Esophagus squamous epithelium (tissue), 5 donors: ENCODE measurements at regions not wholly inside any gene's neighbourhood (a gene's known extent, or its start where the extent isn't known, plus 50 kb on each side); places are given as distances from the start of the nearest gene placed in this dataset.

Source experiments
- DNase-seq: peaks from one replicate; lab custom pipeline; 2025; lab: John Stamatoyannopoulos, UW
- H3K27ac ChIP-seq, 4 donors: fragments of 200-600 bp; sonication (generic); one replicate each; pipeline ENCODE4 v1.5.1; 2016 to 2019; ENCODE audit warnings: mild to moderate bottlenecking in 1 of 4
- H3K27me3 ChIP-seq, 4 donors: fragments of 200-600 bp; sonication (generic); 1 replicate in 3 of 4; 2 replicates in 1 of 4; pipeline versions ENCODE4 v1.5.1 to v1.6.0; 2017 to 2021; ENCODE audit warnings: antibody characterized with exemption in 1 of 4
- H3K36me3 ChIP-seq, 3 donors: fragments of 200-600 bp; sonication (generic); one replicate each; pipeline ENCODE4 v1.5.1; 2016 to 2019
- H3K4me1 ChIP-seq, 3 donors: fragments of 200-600 bp; sonication (generic); one replicate each; pipeline ENCODE4 v1.5.1; 2017 to 2019
- H3K4me3 ChIP-seq, 4 donors: fragments of 200-600 bp; sonication (generic); 1 replicate in 3 of 4; 2 replicates in 1 of 4; pipeline ENCODE4 v1.5.1; 2016 to 2019; ENCODE audit warnings: mild to moderate bottlenecking in 2 of 4, moderate library complexity in 1 of 4
- H3K9me3 ChIP-seq, 3 donors: fragments of 200-600 bp; sonication (generic); one replicate each; pipeline ENCODE4 v1.5.1; 2016 to 2019
- CTCF ChIP-seq, 6 experiments: fragments of 450-650 bp in 4 of 6; fragments of 200-600 bp in 2 of 6; sonication (generic) in 2 of 6; IDR thresholded peaks; one replicate each; pipeline ENCODE4 v1.5.1; 2016 to 2019; ENCODE audit warnings: antibody characterized with exemption in 6 of 6, mild to moderate bottlenecking in 4 of 6, moderate library complexity in 4 of 6
- POLR2A ChIP-seq, 4 donors: fragments of 450-650 bp; IDR thresholded peaks; one replicate each; pipeline ENCODE4 v1.6.1; 2017; ENCODE audit warnings: antibody characterized with exemption in 4 of 4, mild to moderate bottlenecking in 4 of 4, moderate library complexity in 3 of 4
- WGBS, 2 donors: methylation state at CpG; one replicate each; pipeline ENCODE4 v1.1.5; 2018; 5-methylcytosine and 5-hydroxymethylcytosine counted together
- intact Hi-C: fragments of 100-400 bp; cut with DNase I; formaldehyde crosslinking; loops from one replicate; pipeline ENCODE4 v1.15.0; 2022
- donor health status: DM: yes; HTN: yes; CAD: no.

GRCh38 chr1:185450917-185451316, 133.9 kb upstream of the IVNS1ABP start:
- no peak for DNase-seq
- H3K27ac ChIP-seq, result no peak overlapping the region
- no peaks in the 10 kb centered on the region for H3K36me3 ChIP-seq
- no peaks in the 10 kb centered on the region for H3K4me1 ChIP-seq
- TF ChIP-seq POLR2A (IDR thresholded peaks at IDR 0.05), result no peak
- no peak for TF ChIP-seq CTCF (IDR thresholded peaks at IDR 0.05)
- H3K9me3 ChIP-seq, result no peaks in the 10 kb centered on the region
- intact Hi-C loops, result no loop called here
- H3K27me3 ChIP-seq, result no peaks in the 10 kb centered on the region
- WGBS, 2 donors, result 81 to 87% methylated on average over 4 to 5 of the region's 5 CpGs
- H3K4me3 ChIP-seq, result no peak overlapping the region

- 87 to 89% methylated on average over 2 to 3 of the region's 3 CpGs for WGBS, 2 donors
- no peak for DNase-seq
- Histone ChIP-seq H3K4me1 (no peaks in the 10 kb centered on the region), H3K27ac (no peak overlapping the region), H3K27me3 (no peaks in the 10 kb centered on the region), H3K36me3 (no peaks in the 10 kb centered on the region), H3K4me3 (no peak overlapping the region), H3K9me3 (no peaks in the 10 kb centered on the region)
- intact Hi-C loops, result no loop called here
- TF ChIP-seq POLR2A (IDR thresholded peaks at IDR 0.05), result no peak
These were observed 133.2 kb upstream of the IVNS1ABP start for GRCh38 chr1:185450060-185450788.

DNA sequence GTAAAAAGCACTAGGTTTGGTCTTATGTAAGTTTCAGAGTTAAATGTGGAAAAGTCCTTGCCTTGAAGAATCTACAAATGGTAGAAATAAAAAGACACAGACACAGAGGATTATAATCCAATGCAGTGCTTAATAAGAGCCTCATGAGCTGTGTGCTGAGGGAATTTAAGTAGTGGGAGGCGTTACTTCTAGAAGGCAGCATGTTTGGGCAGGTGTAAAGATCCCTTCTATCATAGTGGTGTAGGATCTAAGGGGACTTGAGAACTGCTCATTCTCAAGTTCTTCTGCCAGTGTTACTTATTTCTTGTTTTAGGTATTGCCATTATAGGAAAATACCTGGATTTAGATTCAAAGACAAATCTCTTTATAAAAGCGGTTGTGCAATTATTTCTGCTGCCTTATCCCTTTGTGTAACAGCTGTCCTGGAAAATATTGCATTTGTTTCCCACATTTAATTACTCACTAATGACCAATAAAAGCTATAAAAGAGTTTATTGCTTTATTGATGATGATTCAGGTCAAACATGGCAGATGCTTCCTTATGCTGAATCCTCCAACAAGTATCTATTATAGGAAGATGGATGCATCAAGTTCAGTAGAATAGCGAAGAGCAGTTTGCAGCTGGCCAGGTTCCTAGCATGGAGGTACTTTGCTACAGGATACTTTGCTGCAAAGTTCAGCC, 132.5 kb upstream of the IVNS1ABP start:
- no peak for DNase-seq
- intact Hi-C loops, result no loop called here
- H3K27ac ChIP-seq, result no peak overlapping the region
- 92 to 94% methylated on average over 3 of the region's 3 CpGs for WGBS, 2 donors
- no peak for TF ChIP-seq POLR2A (IDR thresholded peaks at IDR 0.05)
- no peak for TF ChIP-seq CTCF (IDR thresholded peaks at IDR 0.05)
- H3K4me3 ChIP-seq, result no peak overlapping the region
- H3K27me3 ChIP-seq, result no peaks in the 10 kb centered on the region
- no peaks in the 10 kb centered on the region for H3K4me1 ChIP-seq
- no peaks in the 10 kb centered on the region for H3K9me3 ChIP-seq
- no peaks in the 10 kb centered on the region for H3K36me3 ChIP-seq

- H3K4me1 ChIP-seq, result no peaks in the 10 kb centered on the region
- whole genome bisulfite sequencing, 2 donors, result 75 to 77% methylated on average over 3 of the region's 3 CpGs
- intact Hi-C loops, result no loop called here
- no peak overlapping the region for H3K4me3 ChIP-seq
- no peak for DNase-seq
- H3K27ac ChIP-seq, result no peak overlapping the region
- H3K9me3 ChIP-seq, result no peaks in the 10 kb centered on the region
- no peaks in the 10 kb centered on the region for H3K36me3 ChIP-seq
- no peaks in the 10 kb centered on the region for H3K27me3 ChIP-seq
- TF ChIP-seq POLR2A (IDR thresholded peaks at IDR 0.05) (no peak), CTCF (IDR thresholded peaks at IDR 0.05) (no peak)
These were observed 131.6 kb upstream of the IVNS1ABP start for GRCh38 chr1:185448591-185449186.

GRCh38 chr1:185446131-185446530, 129.1 kb upstream of the IVNS1ABP start:
- H3K27me3 ChIP-seq, result no peaks in the 10 kb centered on the region
- H3K4me3 ChIP-seq, result no peak overlapping the region
- no peaks in the 10 kb centered on the region for H3K36me3 ChIP-seq
- no peak overlapping the region for H3K27ac ChIP-seq
- peaks cover 0 to 8% (median 2%) of the 10 kb centered on the region in 3 donors for H3K4me1 ChIP-seq
- no peak for TF ChIP-seq CTCF (IDR thresholded peaks at IDR 0.05)
- TF ChIP-seq POLR2A (IDR thresholded peaks at IDR 0.05), result no peak
- intact Hi-C loops, result no loop called here
- H3K9me3 ChIP-seq, result no peaks in the 10 kb centered on the region
- DNase-seq, result no peak
